Fibroblast of lung (primary cell): ENCODE measurements at regions not wholly inside any gene's neighbourhood (a gene's known extent, or its start where the extent isn't known, plus 50 kb on each side); places are given as distances from the start of the nearest gene placed in this dataset.
"Not testable (repeated sequence)": the region's sequence is repeated elsewhere in the genome, so short reads cannot be mapped to it uniquely, and the experiment has no call there.

Experiments
- DNase-seq, 2 donors: peaks; one replicate each; pipeline versions ENCODE4 v3.0.0 to v3.0.0-alpha.2; 2010; ENCODE audit warnings: low read depth in 2 of 2
- H2AFZ ChIP-seq: 2 replicates; pipeline ENCODE4 v1.5.1; 2012; ENCODE audit warnings: low read length, control low read depth, inconsistent platforms
- H3K27ac ChIP-seq: 2 replicates; pipeline ENCODE4 v1.5.1; 2011; ENCODE audit warnings: low read length, control low read depth; ENCODE audit not compliant: insufficient read depth
- H3K27me3 ChIP-seq: 2 replicates; pipeline ENCODE4 v1.5.1; 2011; ENCODE audit warnings: mild to moderate bottlenecking, low read length; ENCODE audit not compliant: control insufficient read depth, insufficient read depth
- H3K36me3 ChIP-seq: 2 replicates; pipeline ENCODE4 v1.5.1; 2011; ENCODE audit warnings: low read length; ENCODE audit not compliant: control insufficient read depth, insufficient read depth
- H3K4me1 ChIP-seq: 2 replicates; pipeline ENCODE4 v1.5.1; 2011; ENCODE audit warnings: low read length; ENCODE audit not compliant: control insufficient read depth, insufficient read depth; ENCODE audit errors: extremely low read depth
- H3K4me2 ChIP-seq: 2 replicates; pipeline ENCODE4 v1.5.1; 2011; ENCODE audit warnings: low read length, control low read depth; ENCODE audit not compliant: insufficient read depth; ENCODE audit errors: extremely low read depth
- H3K4me3 ChIP-seq, 4 experiments: fragments of 200-600 bp in 1 of 4; sonication (generic) in 1 of 4; replicated peaks in 1 of 4; 2 replicates each; pipeline ENCODE4 v1.5.1; 2011 to 2016; ENCODE audit warnings: low read length in 4 of 4, low read depth in 3 of 4, mild to moderate bottlenecking in 3 of 4, control low read depth in 2 of 4, inconsistent platforms in 1 of 4, mixed read lengths in 1 of 4; ENCODE audit not compliant: insufficient read depth in 1 of 4; ENCODE audit errors: control extremely low read depth in 1 of 4
- H3K79me2 ChIP-seq: 2 replicates; pipeline ENCODE4 v1.5.1; 2012; ENCODE audit warnings: mild to moderate bottlenecking, low read length, inconsistent platforms; ENCODE audit not compliant: control insufficient read depth, insufficient read depth
- H3K9ac ChIP-seq: 2 replicates; pipeline ENCODE4 v1.5.1; 2011; ENCODE audit warnings: mild to moderate bottlenecking, low read length, control low read depth; ENCODE audit not compliant: insufficient read depth
- H3K9me3 ChIP-seq: 2 replicates; pipeline ENCODE4 v1.5.1; 2012; ENCODE audit warnings: low read depth, low read length; ENCODE audit not compliant: control insufficient read depth, insufficient read depth
- H4K20me1 ChIP-seq: 2 replicates; pipeline ENCODE4 v1.5.1; 2011; ENCODE audit warnings: low read length; ENCODE audit not compliant: control insufficient read depth, insufficient read depth; ENCODE audit errors: extremely low read depth
- CTCF ChIP-seq, 2 donors: IDR thresholded peaks in 1 of 2; conservative IDR thresholded peaks in 1 of 2; 1 replicate in 1 of 2; 2 replicates in 1 of 2; pipeline ENCODE4 v1.5.1; 2011 to 2012; ENCODE audit warnings: low read length in 2 of 2, control low read depth in 1 of 2, inconsistent platforms in 1 of 2, low read depth in 1 of 2, mild to moderate bottlenecking in 1 of 2
- EZH2 ChIP-seq: IDR thresholded peaks from 2 replicates; pipeline ENCODE4 v1.5.1; 2012; ENCODE audit warnings: low read length, control low read depth, mild to moderate bottlenecking; ENCODE audit errors: missing control alignments

DNA sequence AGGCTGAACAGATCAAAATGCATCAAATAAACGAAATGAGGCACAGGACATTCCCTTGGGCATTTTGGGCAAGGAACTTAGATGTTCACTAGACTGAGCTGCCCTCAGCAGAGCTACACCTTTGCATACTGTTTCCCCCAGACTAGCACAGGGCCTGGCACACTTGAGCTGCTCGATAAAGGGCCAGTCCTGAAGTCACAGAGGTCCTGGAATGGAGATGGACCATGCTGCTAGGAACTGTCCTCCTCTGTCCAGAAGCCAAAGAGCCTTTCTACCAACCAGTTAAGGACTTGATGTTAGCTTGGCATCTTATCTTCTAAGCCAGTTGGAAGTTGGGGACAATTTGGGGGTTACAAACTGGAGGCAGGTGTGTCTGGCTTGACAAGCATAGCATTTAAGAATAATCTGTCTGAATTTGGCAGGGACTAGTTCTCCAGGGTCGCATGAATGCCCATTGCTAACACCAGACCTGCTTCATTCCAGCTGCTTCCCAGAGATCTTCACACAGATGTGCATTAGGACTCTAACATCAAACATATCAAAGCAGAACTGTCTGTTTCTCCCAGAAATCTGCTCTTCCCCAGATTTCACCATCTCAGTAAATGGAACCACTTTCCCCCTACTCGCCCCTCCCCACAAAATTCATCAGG, 152.2 kb upstream of the PDE1C start:
- Histone ChIP-seq H3K4me2 (no peak overlapping the region), H2AFZ (no peak overlapping the region), H3K27ac (no peak overlapping the region), H3K79me2 (no peaks in the 10 kb centered on the region), H3K4me1 (no peaks in the 10 kb centered on the region), H3K27me3 (no peaks in the 10 kb centered on the region), H3K9ac (no peak overlapping the region), H3K36me3 (no peaks in the 10 kb centered on the region), H3K9me3 (no peaks in the 10 kb centered on the region), H3K4me3 (no peak overlapping the region), H4K20me1 (no peaks in the 10 kb centered on the region)
- no peak for DNase-seq
- no peak for TF ChIP-seq CTCF (conservative IDR thresholded peaks at IDR 0.05 in 1 of 2, IDR thresholded peaks at IDR 0.05 in 1 of 2; ENCODE audit: low read depth in 1 of 2, low read length in 2 of 2)
- no peak for TF ChIP-seq EZH2

- no peak for DNase-seq
- no peak overlapping the region for H2AFZ ChIP-seq
- no peaks in the 10 kb centered on the region for H3K27me3 ChIP-seq
- H3K79me2 ChIP-seq, result no peaks in the 10 kb centered on the region
- H4K20me1 ChIP-seq, result no peaks in the 10 kb centered on the region
- H3K4me2 ChIP-seq, result no peak overlapping the region
- no peak overlapping the region for H3K27ac ChIP-seq
- H3K9ac ChIP-seq, result no peak overlapping the region
- H3K9me3 ChIP-seq, result no peaks in the 10 kb centered on the region
- no peak overlapping the region for H3K4me3 ChIP-seq
- no peaks in the 10 kb centered on the region for H3K36me3 ChIP-seq
- TF ChIP-seq CTCF (conservative IDR thresholded peaks at IDR 0.05 in 1 of 2, IDR thresholded peaks at IDR 0.05 in 1 of 2; ENCODE audit: low read depth in 1 of 2, low read length in 2 of 2), result no peak
- TF ChIP-seq EZH2, result no peak
- H3K4me1 ChIP-seq, result no peaks in the 10 kb centered on the region
These were observed 151.5 kb upstream of the PDE1C start for GRCh38 chr7:32221736-32222135.

DNA sequence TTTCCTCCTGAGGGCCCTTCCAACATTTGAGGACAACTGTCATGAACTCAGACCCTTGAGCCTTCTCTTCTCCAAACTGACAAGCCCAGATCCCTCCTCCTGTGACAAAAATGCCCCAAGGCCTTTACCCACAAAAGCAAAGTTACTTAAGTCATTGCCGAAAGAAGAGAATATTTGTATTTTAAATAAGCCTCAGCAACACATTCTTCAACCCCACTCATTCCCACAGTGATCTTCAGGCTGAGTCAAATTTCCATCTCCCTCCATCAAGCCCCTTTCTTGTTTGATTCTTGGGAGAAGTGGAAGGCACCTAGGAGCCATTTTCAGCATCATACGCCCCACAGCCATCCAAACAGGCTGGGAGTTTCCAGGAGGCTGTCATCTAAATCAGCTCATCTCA, 150.8 kb upstream of the PDE1C start:
- no peak overlapping the region for H3K27ac ChIP-seq
- no peak overlapping the region for H3K4me3 ChIP-seq
- no peak for TF ChIP-seq CTCF (conservative IDR thresholded peaks at IDR 0.05 in 1 of 2, IDR thresholded peaks at IDR 0.05 in 1 of 2; ENCODE audit: low read depth in 1 of 2, low read length in 2 of 2)
- no peak overlapping the region for H3K9ac ChIP-seq
- H3K9me3 ChIP-seq, result no peaks in the 10 kb centered on the region
- H3K36me3 ChIP-seq, result no peaks in the 10 kb centered on the region
- H3K27me3 ChIP-seq, result no peaks in the 10 kb centered on the region
- no peaks in the 10 kb centered on the region for H3K79me2 ChIP-seq
- H3K4me1 ChIP-seq, result no peaks in the 10 kb centered on the region
- no peak overlapping the region for H2AFZ ChIP-seq
- no peaks in the 10 kb centered on the region for H4K20me1 ChIP-seq
- no peak for DNase-seq
- H3K4me2 ChIP-seq, result no peak overlapping the region

GRCh38 chr7:32219831-32220230, 149.6 kb upstream of the PDE1C start:
- not testable (repeated sequence) for DNase-seq, H3K9ac ChIP-seq, H3K4me2 ChIP-seq, H4K20me1 ChIP-seq, H3K4me3 ChIP-seq, H3K27me3 ChIP-seq, H3K4me1 ChIP-seq, H3K9me3 ChIP-seq, H3K27ac ChIP-seq, H2AFZ ChIP-seq, H3K36me3 ChIP-seq, H3K79me2 ChIP-seq
